ENCODE measurements at regions not wholly inside any gene's neighbourhood (a gene's known extent, or its start where the extent isn't known, plus 50 kb on each side); places are given as distances from the start of the nearest gene placed in this dataset.

GRCh38 chr6:137348777-137349176 is 129.6 kb upstream of the IFNGR1 start:
- no peak for FAIRE-seq
- no peaks in the 10 kb centered on the region for H3K79me1 ChIP-seq (ENCODE audit: low read depth, low read length)
- H3K27me3 ChIP-seq (replicated peaks in 1 of 4; ENCODE audit: control insufficient read depth in 3 of 4, extremely low read depth in 1 of 4, insufficient read depth in 3 of 4, low read length in 3 of 4): no peaks in the 10 kb centered on the region
- no peak overlapping the region for H3K27ac ChIP-seq (ENCODE audit: low read depth, low read length)
- no peak overlapping the region for H2BK120ac ChIP-seq (replicated peaks; ENCODE audit: low read depth, low read length)
- no peak for DNase-seq (ENCODE audit: low read depth in 1 of 2, low spot score in 2 of 2)
- H4K5ac ChIP-seq (ENCODE audit: insufficient read length, low read depth, low read length): no peak overlapping the region
- no peak overlapping the region for H4K8ac ChIP-seq (ENCODE audit: extremely low read depth, insufficient read depth, low read length)
- no peak overlapping the region for H2BK5ac ChIP-seq (ENCODE audit: low read depth, low read length)
- H3K4ac ChIP-seq (replicated peaks; ENCODE audit: insufficient read length, low read depth, low read length): no peak overlapping the region
- 82% methylated on average over 3 of the region's 3 CpGs; no CpG with 5 or more reads in 1 of the 2 experiments for WGBS, 2 experiments (ENCODE audit: extremely low coverage in 1 of 2, insufficient coverage in 1 of 2, insufficient read length in 1 of 2, insufficient replicate concordance in 2 of 2, low coverage in 1 of 2, low lambda C conversion rate in 2 of 2, missing lambda C conversion rate in 1 of 2)
- no peak overlapping the region for H2BK12ac ChIP-seq (ENCODE audit: low read depth, low read length)
- H2AFZ ChIP-seq (ENCODE audit: low read length): no peak overlapping the region
- ChIA-PET POLR2A (ENCODE audit: partially characterized antibody) (no interaction called here), CTCF (ENCODE audit: partially characterized antibody) (interaction anchor here (0.7 to 2.8 kb wide), 8 partner anchors 9 to 255 kb away, joined by 3 to 10 read pairs (median 4); no protein-coding TSS in a partner anchor)
- no peaks in the 10 kb centered on the region for H4K20me1 ChIP-seq (replicated peaks in 1 of 2; ENCODE audit: control insufficient read depth in 1 of 2, insufficient read depth in 2 of 2, low read length in 2 of 2)
- H2AK5ac ChIP-seq (ENCODE audit: low read depth, low read length): no peak overlapping the region
- H3K9ac ChIP-seq (replicated peaks in 1 of 4; ENCODE audit: extremely low read depth in 1 of 4, low read depth in 3 of 4, low read length in 3 of 4): no peak overlapping the region
- no peak overlapping the region for H4K91ac ChIP-seq (replicated peaks; ENCODE audit: insufficient read length, low read length)
- H2BK15ac ChIP-seq (ENCODE audit: low read length): no peak overlapping the region
- no peaks in the 10 kb centered on the region for H3K36me3 ChIP-seq (ENCODE audit: control insufficient read depth in 2 of 4, insufficient read depth in 4 of 4, low read length in 3 of 4)
- H3K23me2 ChIP-seq (ENCODE audit: low read depth, low read length): no peaks in the 10 kb centered on the region
- no peak overlapping the region for H3K18ac ChIP-seq (ENCODE audit: extremely low read depth, low read length)
- H3K14ac ChIP-seq (ENCODE audit: insufficient read length): no peak overlapping the region
- no peak overlapping the region for H3K4me3 ChIP-seq (ENCODE audit: extremely low read depth in 1 of 4, insufficient read depth in 2 of 4, low read depth in 3 of 4, low read length in 4 of 4)
- no peak overlapping the region for H3K23ac ChIP-seq (ENCODE audit: insufficient read length)
- no peak overlapping the region for H3K4me2 ChIP-seq (ENCODE audit: insufficient read depth in 1 of 2, low read depth in 2 of 2, low read length in 2 of 2)
- no peak overlapping the region for H3K56ac ChIP-seq (replicated peaks; ENCODE audit: insufficient read length, low read depth, low read length)
- no peaks in the 10 kb centered on the region for H3K9me3 ChIP-seq (ENCODE audit: insufficient read depth in 2 of 2, low read depth in 1 of 2, low read length in 1 of 2)
- no peaks in the 10 kb centered on the region for H3K4me1 ChIP-seq (replicated peaks in 1 of 4; ENCODE audit: control insufficient read depth in 3 of 4, insufficient read depth in 4 of 4, low read length in 3 of 4)
- no peak overlapping the region for H2BK20ac ChIP-seq (ENCODE audit: low read length)
- no peaks in the 10 kb centered on the region for H3K79me2 ChIP-seq (ENCODE audit: control insufficient read depth in 1 of 2, insufficient read depth in 2 of 2, low read length in 2 of 2)
- TF ChIP-seq BACH1 (IDR thresholded peaks at IDR 0.05; ENCODE audit: low read length): no peak
- no peak for TF ChIP-seq CBX8 (IDR thresholded peaks at IDR 0.05; ENCODE audit: borderline replicate concordance, low read depth, low read length)
- no peak for TF ChIP-seq PHF8 (conservative IDR thresholded peaks at IDR 0.05; ENCODE audit: low read depth, low read length)
- no peak for TF ChIP-seq SUZ12 (IDR thresholded peaks at IDR 0.05; ENCODE audit: low read length)
- no peak for TF ChIP-seq JUND (IDR thresholded peaks at IDR 0.05; ENCODE audit: low read length)
- TF ChIP-seq, protein P1, sequence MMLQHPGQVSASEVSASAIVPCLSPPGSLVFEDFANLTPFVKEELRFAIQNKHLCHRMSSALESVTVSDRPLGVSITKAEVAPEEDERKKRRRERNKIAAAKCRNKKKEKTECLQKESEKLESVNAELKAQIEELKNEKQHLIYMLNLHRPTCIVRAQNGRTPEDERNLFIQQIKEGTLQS (IDR thresholded peaks at IDR 0.05; ENCODE audit: insufficient read depth, low read depth, low read length): no peak
- no peak for TF ChIP-seq CEBPB (IDR thresholded peaks at IDR 0.05; ENCODE audit: low read depth, low read length)
- TF ChIP-seq E2F6 (IDR thresholded peaks at IDR 0.05): no peak
- TF ChIP-seq KDM1A (IDR thresholded peaks at IDR 0.05; ENCODE audit: borderline replicate concordance, low read length): no peak
- TF ChIP-seq CHD2 (IDR thresholded peaks at IDR 0.05; ENCODE audit: low read length): no peak
- TF ChIP-seq CBX5 (IDR thresholded peaks at IDR 0.05; ENCODE audit: low read depth, low read length): no peak
- TF ChIP-seq CREB1 (IDR thresholded peaks at IDR 0.05): no peak
- no peak for TF ChIP-seq RNF2 (IDR thresholded peaks at IDR 0.05; ENCODE audit: borderline replicate concordance, low read depth, low read length, missing control alignments, poor library complexity, severe bottlenecking)
- TF ChIP-seq RBBP5 (IDR thresholded peaks at IDR 0.05; ENCODE audit: borderline replicate concordance, low read depth, low read length): no peak

Data from H1 (cell line).